Right lobe of liver (tissue), 6 donors: ENCODE measurements at regions not wholly inside any gene's neighbourhood (a gene's known extent, or its start where the extent isn't known, plus 50 kb on each side); places are given as distances from the start of the nearest gene placed in this dataset.

Source experiments
- ATAC-seq, 4 donors: fragments of 200-7000 bp; cut with Tn5 transposase; one replicate each; pipeline ENCODE4 v1.9.1; 2020; ENCODE audit warnings: mild to moderate bottlenecking in 4 of 4, moderate library complexity in 4 of 4
- DNase-seq, 3 donors: peaks; one replicate each; pipeline ENCODE4 v3.0.0-alpha.2; 2020
- H3K27ac ChIP-seq, 3 donors: fragments of 200-600 bp; one replicate each; pipeline ENCODE4 v1.8.0; 2022
- H3K27me3 ChIP-seq, 2 donors: fragments of 200-600 bp; one replicate each; pipeline ENCODE4 v1.8.0; 2022
- H3K36me3 ChIP-seq, 4 donors: fragments of 200-600 bp; sonication (generic) in 1 of 4; one replicate each; pipeline versions ENCODE4 v1.5.1 to v1.8.0; 2017 to 2022; ENCODE audit warnings: control low read depth in 1 of 4
- H3K4me1 ChIP-seq, 4 donors: fragments of 200-600 bp; sonication (generic) in 1 of 4; one replicate each; pipeline versions ENCODE4 v1.5.1 to v1.8.0; 2017 to 2022; ENCODE audit warnings: control low read depth in 1 of 4
- H3K4me3 ChIP-seq, 3 donors: fragments of 200-600 bp; one replicate each; pipeline ENCODE4 v1.8.0; 2022
- H3K9me3 ChIP-seq, 4 donors: fragments of 200-600 bp; sonication (generic) in 1 of 4; one replicate each; pipeline versions ENCODE4 v1.5.1 to v1.8.0; 2017 to 2022; ENCODE audit warnings: control low read depth in 1 of 4
- POLR2A ChIP-seq: fragments of 450-650 bp; IDR thresholded peaks from one replicate; pipeline ENCODE4 v1.6.1; 2017; ENCODE audit warnings: antibody characterized with exemption, mild to moderate bottlenecking
- WGBS: methylation state at CpG from one replicate; pipeline ENCODE4 v1.1.6; 2018; ENCODE audit warnings: low coverage, low lambda C conversion rate; ENCODE audit not compliant: insufficient coverage; ENCODE audit errors: missing lambda C conversion rate; 5-methylcytosine and 5-hydroxymethylcytosine counted together
- intact Hi-C, 2 donors: fragments of 100-400 bp; cut with DNase I; formaldehyde crosslinking; loops; one replicate each; pipeline versions ENCODE4 v1.11.2 to v1.14.1; 2022
- TF ChIP-seq, protein P1 (sequence below), 4 donors: fragments of 200-600 bp in 3 of 4; fragments of 450-650 bp in 1 of 4; IDR thresholded peaks; one replicate each; pipeline versions ENCODE4 v1.5.1 to v1.8.0; 2016 to 2022; ENCODE audit warnings: antibody characterized with exemption in 4 of 4, mild to moderate bottlenecking in 2 of 4
- donor health status: DM: no; HTN: yes; CAD: no.
- donor health status: DM: no; HTN: no; CAD: no.
- donor health status: DM: no; HTN: no; CAD: no.
- donor health status: DM: no; HTN: yes; CAD: no.
- donor health status: DM: no; HTN: yes; CAD: no.

DNA sequence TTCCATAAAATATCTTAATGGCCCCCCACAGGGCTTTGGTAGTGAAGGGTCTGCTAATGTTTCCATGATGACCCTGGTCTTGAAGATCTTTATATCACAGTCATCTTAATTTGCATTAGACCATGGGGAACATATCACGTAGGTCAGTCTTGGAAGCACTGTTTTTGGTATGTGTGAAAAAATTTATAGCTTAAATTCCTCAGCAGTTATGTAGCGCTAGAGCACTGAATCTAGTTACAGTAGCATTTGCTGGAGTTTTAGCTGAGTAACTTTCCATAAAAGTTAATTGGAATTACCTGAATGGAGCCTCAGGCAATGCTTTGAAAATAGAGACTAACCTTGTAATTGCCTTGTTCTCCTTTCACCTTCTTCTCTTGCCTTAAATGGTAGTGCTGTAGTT is 648.8 kb downstream of the IQCM start:
- Histone ChIP-seq H3K9me3 (no peaks in the 10 kb centered on the region), H3K27me3 (no peaks in the 10 kb centered on the region), H3K27ac (no peak overlapping the region), H3K4me3 (no peak overlapping the region), H3K36me3 (no peaks in the 10 kb centered on the region), H3K4me1 (no peaks in the 10 kb centered on the region)
- TF ChIP-seq, protein P1, sequence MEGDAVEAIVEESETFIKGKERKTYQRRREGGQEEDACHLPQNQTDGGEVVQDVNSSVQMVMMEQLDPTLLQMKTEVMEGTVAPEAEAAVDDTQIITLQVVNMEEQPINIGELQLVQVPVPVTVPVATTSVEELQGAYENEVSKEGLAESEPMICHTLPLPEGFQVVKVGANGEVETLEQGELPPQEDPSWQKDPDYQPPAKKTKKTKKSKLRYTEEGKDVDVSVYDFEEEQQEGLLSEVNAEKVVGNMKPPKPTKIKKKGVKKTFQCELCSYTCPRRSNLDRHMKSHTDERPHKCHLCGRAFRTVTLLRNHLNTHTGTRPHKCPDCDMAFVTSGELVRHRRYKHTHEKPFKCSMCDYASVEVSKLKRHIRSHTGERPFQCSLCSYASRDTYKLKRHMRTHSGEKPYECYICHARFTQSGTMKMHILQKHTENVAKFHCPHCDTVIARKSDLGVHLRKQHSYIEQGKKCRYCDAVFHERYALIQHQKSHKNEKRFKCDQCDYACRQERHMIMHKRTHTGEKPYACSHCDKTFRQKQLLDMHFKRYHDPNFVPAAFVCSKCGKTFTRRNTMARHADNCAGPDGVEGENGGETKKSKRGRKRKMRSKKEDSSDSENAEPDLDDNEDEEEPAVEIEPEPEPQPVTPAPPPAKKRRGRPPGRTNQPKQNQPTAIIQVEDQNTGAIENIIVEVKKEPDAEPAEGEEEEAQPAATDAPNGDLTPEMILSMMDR (IDR thresholded peaks at IDR 0.05), result no peak
- TF ChIP-seq POLR2A, result no peak
- ATAC-seq (no peak), DNase-seq (no peak)
- intact Hi-C loops, result no loop called here
- 42% methylated on average over 2 of the region's 2 CpGs for WGBS

DNA sequence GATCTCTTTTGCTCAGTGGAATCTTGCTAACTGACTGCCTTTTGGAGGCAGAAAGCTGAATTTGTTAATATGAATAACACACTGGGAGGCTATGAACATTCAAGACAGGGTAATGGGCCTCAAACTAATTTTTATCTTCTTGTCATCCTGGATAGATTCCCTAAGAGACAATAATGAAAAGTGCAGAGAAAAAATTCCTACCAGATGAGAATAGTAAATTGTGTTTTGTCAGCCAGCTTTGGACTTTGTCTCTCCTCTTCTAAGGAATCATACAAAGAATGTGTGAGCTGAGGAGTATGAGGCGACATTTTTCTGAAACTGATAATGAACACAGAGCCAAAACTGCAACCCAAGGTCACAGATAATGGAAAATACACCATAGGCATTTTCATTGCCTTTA is 649.3 kb downstream of the IQCM start:
- H3K27me3 ChIP-seq, result no peaks in the 10 kb centered on the region
- DNase-seq, result no peak
- ATAC-seq, result no peak
- H3K4me1 ChIP-seq, result no peaks in the 10 kb centered on the region
- no peak overlapping the region for H3K4me3 ChIP-seq
- H3K9me3 ChIP-seq, result no peaks in the 10 kb centered on the region
- no peak overlapping the region for H3K27ac ChIP-seq
- no peak for TF ChIP-seq POLR2A
- TF ChIP-seq, protein P1 (IDR thresholded peaks at IDR 0.05), result no peak
- intact Hi-C loops, result no loop called here
- no peaks in the 10 kb centered on the region for H3K36me3 ChIP-seq
- 42% methylated on average over 1 of the region's 1 CpG for whole genome bisulfite sequencing

DNA sequence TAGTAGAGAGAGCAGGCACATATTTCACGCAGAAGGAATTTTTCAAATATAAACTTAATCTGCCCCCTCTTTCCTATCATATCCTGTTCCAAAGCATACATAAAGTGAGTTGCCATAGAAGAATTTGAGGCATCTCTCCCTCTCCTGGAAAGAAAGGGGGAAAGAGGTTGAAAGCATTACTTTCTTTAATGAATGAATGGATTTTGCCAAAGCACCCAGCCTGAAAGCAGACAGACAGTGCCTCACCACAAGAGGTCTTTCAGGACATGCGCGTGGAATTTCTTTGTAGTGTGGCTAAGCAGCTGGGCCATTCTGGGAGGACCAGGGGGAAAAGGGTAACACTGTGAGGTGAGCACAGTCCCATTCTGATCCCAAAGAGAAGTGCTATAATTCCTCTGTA is 651.4 kb downstream of the IQCM start:
- DNase-seq (no peak), ATAC-seq (no peak)

DNA sequence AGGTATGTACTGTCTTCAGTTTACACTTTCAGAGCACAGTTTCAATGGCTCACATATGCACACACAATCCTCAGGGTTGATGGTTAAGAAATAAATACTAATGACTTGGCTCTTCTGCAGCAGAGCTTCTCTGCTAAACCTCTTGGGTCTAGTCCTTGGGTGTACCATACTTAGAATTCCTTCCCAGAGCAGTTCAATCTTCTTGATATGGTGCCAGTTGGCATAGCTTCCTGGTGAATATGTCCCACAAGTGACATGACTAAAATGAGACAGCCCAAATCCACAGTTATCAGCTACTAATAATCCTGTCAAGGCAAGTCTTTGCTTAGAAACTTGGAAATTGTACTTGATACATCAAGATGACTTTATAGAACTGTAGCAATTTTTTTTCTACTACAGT is 654.4 kb downstream of the IQCM start:
- Histone ChIP-seq H3K4me3 (no peak overlapping the region), H3K27me3 (no peaks in the 10 kb centered on the region), H3K4me1 (no peaks in the 10 kb centered on the region), H3K9me3 (no peaks in the 10 kb centered on the region), H3K27ac (no peak overlapping the region), H3K36me3 (no peaks in the 10 kb centered on the region)
- no peak for TF ChIP-seq POLR2A
- TF ChIP-seq, protein P1 (IDR thresholded peaks at IDR 0.05), result no peak
- intact Hi-C loops, result no loop called here
- ATAC-seq (no peak), DNase-seq (no peak)

More for the DNA sequence above, 651.4 kb downstream of the IQCM start:
- H3K4me3 ChIP-seq, result no peak overlapping the region
- H3K9me3 ChIP-seq, result no peaks in the 10 kb centered on the region
- H3K27ac ChIP-seq, result no peak overlapping the region
- intact Hi-C loops, result no loop called here
- H3K36me3 ChIP-seq, result no peaks in the 10 kb centered on the region
- no peak for TF ChIP-seq POLR2A
- TF ChIP-seq, protein P1 (IDR thresholded peaks at IDR 0.05), result no peak
- WGBS, result 38% methylated on average over 1 of the region's 3 CpGs
- no peaks in the 10 kb centered on the region for H3K27me3 ChIP-seq
- no peaks in the 10 kb centered on the region for H3K4me1 ChIP-seq

DNA sequence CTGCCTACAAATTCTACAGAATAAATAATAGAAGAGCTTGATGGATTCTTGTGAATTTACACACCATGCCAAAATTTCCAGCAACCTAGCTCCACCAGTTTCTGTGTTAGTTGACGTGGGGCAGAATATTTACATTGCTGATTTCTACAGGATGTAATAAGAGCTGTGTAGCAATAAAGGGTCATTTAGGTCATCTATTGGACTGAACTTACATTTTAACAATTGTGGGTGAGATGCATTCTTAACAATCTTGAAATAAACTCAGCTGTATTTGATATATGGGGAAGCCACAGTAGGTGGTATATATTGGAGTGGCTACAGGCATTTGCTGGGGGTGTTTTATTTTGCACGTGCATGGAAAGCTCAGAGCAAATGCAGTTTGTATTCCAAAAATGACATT is 655.3 kb downstream of the IQCM start:
- Histone ChIP-seq H3K27ac (no peak overlapping the region), H3K4me3 (no peak overlapping the region), H3K4me1 (no peaks in the 10 kb centered on the region), H3K9me3 (no peaks in the 10 kb centered on the region), H3K36me3 (no peaks in the 10 kb centered on the region), H3K27me3 (no peaks in the 10 kb centered on the region)
- ATAC-seq, result no peak
- DNase-seq, result no peak
- TF ChIP-seq, protein P1 (IDR thresholded peaks at IDR 0.05), result no peak
- no peak for TF ChIP-seq POLR2A
- WGBS, result 50% methylated on average over 2 of the region's 2 CpGs
- intact Hi-C loops, result no loop called here
